ENCODE measurements at regions not wholly inside any gene's neighbourhood (a gene's known extent, or its start where the extent isn't known, plus 50 kb on each side); places are given as distances from the start of the nearest gene placed in this dataset.
"Not testable (repeated sequence)": the region's sequence is repeated elsewhere in the genome, so short reads cannot be mapped to it uniquely, and the experiment has no call there.

GRCh38 chr3:20646425-20646824, 460.4 kb upstream of the SGO1 start:
- H4K8ac ChIP-seq (ENCODE audit: low read depth, low read length): no peak overlapping the region
- H3K27ac ChIP-seq (ENCODE audit: low read depth, low read length): no peak overlapping the region
- no peak overlapping the region for H3K4me2 ChIP-seq (ENCODE audit: low read length)
- no peak overlapping the region for H4K5ac ChIP-seq (ENCODE audit: low read length)
- no peak overlapping the region for H3K4ac ChIP-seq (ENCODE audit: low read depth, low read length)
- no peak overlapping the region for H3K18ac ChIP-seq (ENCODE audit: low read length)
- H2BK15ac ChIP-seq (replicated peaks; ENCODE audit: low read depth): no peak overlapping the region
- H2BK5ac ChIP-seq (ENCODE audit: low read length): no peak overlapping the region
- H3K4me1 ChIP-seq (ENCODE audit: control insufficient read depth, low read depth, low read length): no peaks in the 10 kb centered on the region
- H3K79me1 ChIP-seq (ENCODE audit: low read length): no peaks in the 10 kb centered on the region
- H3K36me3 ChIP-seq (ENCODE audit: control insufficient read depth, insufficient read depth, low read length): no peaks in the 10 kb centered on the region
- WGBS (ENCODE audit: extremely low coverage, insufficient coverage, low lambda C conversion rate): no CpG with 5 or more reads among the region's 1 CpG
- no peaks in the 10 kb centered on the region for H3K79me2 ChIP-seq (ENCODE audit: control insufficient read depth, insufficient read depth, low read length)
- H3K27me3 ChIP-seq (ENCODE audit: insufficient read depth, low read length, poor library complexity): no peaks in the 10 kb centered on the region
- H3K56ac ChIP-seq (ENCODE audit: low read length): no peak overlapping the region
- H3K4me3 ChIP-seq (ENCODE audit: low read length): no peak overlapping the region
- no peak overlapping the region for H2BK120ac ChIP-seq (ENCODE audit: low read depth, low read length)
- H2AK5ac ChIP-seq (ENCODE audit: low read length): no peak overlapping the region
- DNase-seq: no peak
- no peak overlapping the region for H3K23ac ChIP-seq (ENCODE audit: low read length)
- H3K9ac ChIP-seq (ENCODE audit: low read length): no peak overlapping the region

GRCh38 chr3:20645340-20645739, 459.3 kb upstream of the SGO1 start:
- no peaks in the 10 kb centered on the region for H3K36me3 ChIP-seq (ENCODE audit: control insufficient read depth, insufficient read depth, low read length)
- no peak overlapping the region for H3K18ac ChIP-seq (ENCODE audit: low read length)
- H3K23ac ChIP-seq (ENCODE audit: low read length): no peak overlapping the region
- H3K9ac ChIP-seq (ENCODE audit: low read length): no peak overlapping the region
- no peak overlapping the region for H4K5ac ChIP-seq (ENCODE audit: low read length)
- no peaks in the 10 kb centered on the region for H3K4me1 ChIP-seq (ENCODE audit: control insufficient read depth, low read depth, low read length)
- no peak overlapping the region for H3K4ac ChIP-seq (ENCODE audit: low read depth, low read length)
- no peak overlapping the region for H3K4me3 ChIP-seq (ENCODE audit: low read length)
- no peaks in the 10 kb centered on the region for H3K27me3 ChIP-seq (ENCODE audit: insufficient read depth, low read length, poor library complexity)
- no peak overlapping the region for H3K4me2 ChIP-seq (ENCODE audit: low read length)
- H3K79me2 ChIP-seq (ENCODE audit: control insufficient read depth, insufficient read depth, low read length): no peaks in the 10 kb centered on the region
- no peak overlapping the region for H2BK120ac ChIP-seq (ENCODE audit: low read depth, low read length)
- no peak overlapping the region for H2BK15ac ChIP-seq (replicated peaks; ENCODE audit: low read depth)
- H3K27ac ChIP-seq (ENCODE audit: low read depth, low read length): no peak overlapping the region
- H3K56ac ChIP-seq (ENCODE audit: low read length): no peak overlapping the region
- no peak overlapping the region for H2AK5ac ChIP-seq (ENCODE audit: low read length)
- no peak overlapping the region for H4K8ac ChIP-seq (ENCODE audit: low read depth, low read length)
- DNase-seq: no peak
- H2BK5ac ChIP-seq (ENCODE audit: low read length): no peak overlapping the region
- H3K79me1 ChIP-seq (ENCODE audit: low read length): no peaks in the 10 kb centered on the region
- WGBS (ENCODE audit: extremely low coverage, insufficient coverage, low lambda C conversion rate): no CpG with 5 or more reads among the region's 3 CpGs

GRCh38 chr3:20637729-20638128, 451.7 kb upstream of the SGO1 start:
- H2BK5ac ChIP-seq (ENCODE audit: low read length): no peak overlapping the region
- H2AK5ac ChIP-seq (ENCODE audit: low read length): no peak overlapping the region
- H3K56ac ChIP-seq (ENCODE audit: low read length): no peak overlapping the region
- H3K4me1 ChIP-seq (ENCODE audit: control insufficient read depth, low read depth, low read length): no peaks in the 10 kb centered on the region
- no peaks in the 10 kb centered on the region for H3K36me3 ChIP-seq (ENCODE audit: control insufficient read depth, insufficient read depth, low read length)
- no peak overlapping the region for H4K5ac ChIP-seq (ENCODE audit: low read length)
- no peak overlapping the region for H3K9ac ChIP-seq (ENCODE audit: low read length)
- no peaks in the 10 kb centered on the region for H3K79me2 ChIP-seq (ENCODE audit: control insufficient read depth, insufficient read depth, low read length)
- no peak overlapping the region for H3K23ac ChIP-seq (ENCODE audit: low read length)
- no peaks in the 10 kb centered on the region for H3K27me3 ChIP-seq (ENCODE audit: insufficient read depth, low read length, poor library complexity)
- H3K4ac ChIP-seq (ENCODE audit: low read depth, low read length): no peak overlapping the region
- H3K18ac ChIP-seq (ENCODE audit: low read length): no peak overlapping the region
- H2BK15ac ChIP-seq (replicated peaks; ENCODE audit: low read depth): no peak overlapping the region
- H3K4me2 ChIP-seq (ENCODE audit: low read length): no peak overlapping the region
- H4K8ac ChIP-seq (ENCODE audit: low read depth, low read length): no peak overlapping the region
- H2BK120ac ChIP-seq (ENCODE audit: low read depth, low read length): no peak overlapping the region
- H3K27ac ChIP-seq (ENCODE audit: low read depth, low read length): no peak overlapping the region
- no peak overlapping the region for H3K4me3 ChIP-seq (ENCODE audit: low read length)
- no peaks in the 10 kb centered on the region for H3K79me1 ChIP-seq (ENCODE audit: low read length)
- no peak for DNase-seq

GRCh38 chr3:20622304-20622703, 436.3 kb upstream of the SGO1 start:
- Histone ChIP-seq H3K27ac (ENCODE audit: low read depth, low read length) (no peak overlapping the region), H3K56ac (ENCODE audit: low read length) (no peak overlapping the region), H3K36me3 (ENCODE audit: control insufficient read depth, insufficient read depth, low read length) (no peaks in the 10 kb centered on the region), H3K18ac (ENCODE audit: low read length) (no peak overlapping the region), H2AK5ac (ENCODE audit: low read length) (no peak overlapping the region), H4K5ac (ENCODE audit: low read length) (no peak overlapping the region), H3K79me2 (ENCODE audit: control insufficient read depth, insufficient read depth, low read length) (no peaks in the 10 kb centered on the region), H4K8ac (ENCODE audit: low read depth, low read length) (no peak overlapping the region), H3K23ac (ENCODE audit: low read length) (no peak overlapping the region), H3K79me1 (ENCODE audit: low read length) (no peaks in the 10 kb centered on the region), H3K4me1 (ENCODE audit: control insufficient read depth, low read depth, low read length) (no peaks in the 10 kb centered on the region), H3K4me3 (ENCODE audit: low read length) (no peak overlapping the region), H3K4me2 (ENCODE audit: low read length) (no peak overlapping the region), H3K9ac (ENCODE audit: low read length) (no peak overlapping the region), H3K27me3 (ENCODE audit: insufficient read depth, low read length, poor library complexity) (no peaks in the 10 kb centered on the region), H3K4ac (ENCODE audit: low read depth, low read length) (no peak overlapping the region), H2BK5ac (ENCODE audit: low read length) (no peak overlapping the region), H2BK15ac (replicated peaks; ENCODE audit: low read depth) (no peak overlapping the region), H2BK120ac (ENCODE audit: low read depth, low read length) (no peak overlapping the region)
- no CpG with 5 or more reads among the region's 6 CpGs for WGBS (ENCODE audit: extremely low coverage, insufficient coverage, low lambda C conversion rate)
- no peak for DNase-seq

GRCh38 chr3:20618621-20619020, 432.6 kb upstream of the SGO1 start:
- not testable (repeated sequence) for H4K8ac ChIP-seq (ENCODE audit: low read depth, low read length); H3K9ac ChIP-seq (ENCODE audit: low read length); H2BK15ac ChIP-seq (replicated peaks; ENCODE audit: low read depth); H4K5ac ChIP-seq (ENCODE audit: low read length); H3K56ac ChIP-seq (ENCODE audit: low read length); H3K23ac ChIP-seq (ENCODE audit: low read length); H3K36me3 ChIP-seq (ENCODE audit: control insufficient read depth, insufficient read depth, low read length); H3K18ac ChIP-seq (ENCODE audit: low read length); DNase-seq; H3K4me2 ChIP-seq (ENCODE audit: low read length); H3K4ac ChIP-seq (ENCODE audit: low read depth, low read length); H3K4me1 ChIP-seq (ENCODE audit: control insufficient read depth, low read depth, low read length); H3K4me3 ChIP-seq (ENCODE audit: low read length); H3K79me2 ChIP-seq (ENCODE audit: control insufficient read depth, insufficient read depth, low read length); H3K27me3 ChIP-seq (ENCODE audit: insufficient read depth, low read length, poor library complexity); H2BK5ac ChIP-seq (ENCODE audit: low read length); H2BK120ac ChIP-seq (ENCODE audit: low read depth, low read length); H3K27ac ChIP-seq (ENCODE audit: low read depth, low read length); H3K79me1 ChIP-seq (ENCODE audit: low read length); H2AK5ac ChIP-seq (ENCODE audit: low read length)
- no CpG with 5 or more reads among the region's 3 CpGs for WGBS (ENCODE audit: extremely low coverage, insufficient coverage, low lambda C conversion rate)

GRCh38 chr3:20618181-20618580, 432.2 kb upstream of the SGO1 start:
- H3K9ac ChIP-seq (ENCODE audit: low read length); H3K23ac ChIP-seq (ENCODE audit: low read length); H3K4me1 ChIP-seq (ENCODE audit: control insufficient read depth, low read depth, low read length); H3K79me2 ChIP-seq (ENCODE audit: control insufficient read depth, insufficient read depth, low read length); H2BK5ac ChIP-seq (ENCODE audit: low read length); H3K27ac ChIP-seq (ENCODE audit: low read depth, low read length); DNase-seq; H3K27me3 ChIP-seq (ENCODE audit: insufficient read depth, low read length, poor library complexity); H2AK5ac ChIP-seq (ENCODE audit: low read length); H3K56ac ChIP-seq (ENCODE audit: low read length); H2BK120ac ChIP-seq (ENCODE audit: low read depth, low read length); H3K4me2 ChIP-seq (ENCODE audit: low read length); H3K4ac ChIP-seq (ENCODE audit: low read depth, low read length); H2BK15ac ChIP-seq (replicated peaks; ENCODE audit: low read depth); H4K8ac ChIP-seq (ENCODE audit: low read depth, low read length); H3K18ac ChIP-seq (ENCODE audit: low read length); H3K79me1 ChIP-seq (ENCODE audit: low read length); H3K36me3 ChIP-seq (ENCODE audit: control insufficient read depth, insufficient read depth, low read length); H4K5ac ChIP-seq (ENCODE audit: low read length); H3K4me3 ChIP-seq (ENCODE audit: low read length): not testable (repeated sequence)
- no CpG with 5 or more reads among the region's 7 CpGs for WGBS (ENCODE audit: extremely low coverage, insufficient coverage, low lambda C conversion rate)

All from mesendoderm (in vitro differentiated cells).